Lung (tissue), 11 donors: ENCODE measurements at regions not wholly inside any gene's neighbourhood (a gene's known extent, or its start where the extent isn't known, plus 50 kb on each side); places are given as distances from the start of the nearest gene placed in this dataset.

Source experiments
- ATAC-seq: fragments of 200-7000 bp; cut with Tn5 transposase; one replicate; pipeline ENCODE4 v1.9.1; 2020; ENCODE audit warnings: moderate number of reproducible peaks; ENCODE audit not compliant: insufficient read depth, low FRiP score
- DNase-seq, 3 donors: peaks; one replicate each; pipeline ENCODE4 v3.0.0-alpha.2; 2013 to 2017
- H3K27ac ChIP-seq, 2 donors: one replicate each; pipeline ENCODE4 v1.5.1; 2013; ENCODE audit warnings: mild to moderate bottlenecking in 2 of 2, moderate library complexity in 2 of 2, control low read depth in 1 of 2, inconsistent platforms in 1 of 2, low read depth in 1 of 2, low read length in 1 of 2
- H3K27me3 ChIP-seq, 3 donors: one replicate each; pipeline ENCODE4 v1.5.1; 2013; ENCODE audit warnings: low read length in 2 of 3; ENCODE audit not compliant: control insufficient read depth in 3 of 3, insufficient read depth in 3 of 3
- H3K36me3 ChIP-seq, 4 donors: one replicate each; pipeline ENCODE4 v1.5.1; 2013; ENCODE audit warnings: low read length in 4 of 4, mild to moderate bottlenecking in 1 of 4, moderate library complexity in 1 of 4; ENCODE audit not compliant: control insufficient read depth in 4 of 4, insufficient read depth in 4 of 4
- H3K4me1 ChIP-seq, 5 donors: one replicate each; pipeline ENCODE4 v1.5.1; 2013; ENCODE audit warnings: low read length in 5 of 5, mild to moderate bottlenecking in 2 of 5, moderate library complexity in 1 of 5; ENCODE audit not compliant: control insufficient read depth in 5 of 5, insufficient read depth in 5 of 5
- H3K4me3 ChIP-seq: one replicate; pipeline ENCODE4 v1.5.1; 2013; ENCODE audit warnings: mild to moderate bottlenecking, control low read depth, moderate library complexity
- H3K9ac ChIP-seq, 2 donors: one replicate each; pipeline ENCODE4 v1.5.1; 2013; ENCODE audit warnings: low read length in 2 of 2, control low read depth in 1 of 2; ENCODE audit not compliant: insufficient read depth in 1 of 2
- H3K9me3 ChIP-seq, 4 donors: one replicate each; pipeline ENCODE4 v1.5.1; 2013; ENCODE audit warnings: low read length in 3 of 4, mild to moderate bottlenecking in 1 of 4, moderate library complexity in 1 of 4; ENCODE audit not compliant: control insufficient read depth in 4 of 4, insufficient read depth in 3 of 4
- WGBS, 2 donors: extraction: QIAGEN DNeasy Blood & Tissue Kit; methylation state at CpG; one replicate each; pipeline ENCODE4 v1.1.7; 2013; 5-methylcytosine and 5-hydroxymethylcytosine counted together
- TF ChIP-seq, protein P1 (sequence below): IDR thresholded peaks from 2 replicates; pipeline ENCODE4 v1.5.1; 2012; ENCODE audit warnings: mild to moderate bottlenecking; ENCODE audit errors: control extremely low read depth, extremely low read depth
- donor health status: control.
- donor health status: control.
- donor health status: Bipolar disorder and iron deficiency.
- donor health status: healthy.
- donor health status: DM: yes; HTN: yes; CAD: no.

GRCh38 chr10:69751214-69751613, 50.5 kb upstream of the COL13A1 start:
- DNase-seq (no peak), ATAC-seq (no peak)
- peaks cover 0 to 48% (median 25%) of the 10 kb centered on the region in 5 donors for H3K4me1 ChIP-seq
- no peak overlapping the region for H3K4me3 ChIP-seq
- H3K9me3 ChIP-seq: no peaks in the 10 kb centered on the region
- H3K9ac ChIP-seq: no peak overlapping the region
- H3K36me3 ChIP-seq: no peaks in the 10 kb centered on the region
- no peak overlapping the region for H3K27ac ChIP-seq
- WGBS, 2 donors: 37 to 68% methylated on average over 4 of the region's 4 CpGs
- TF ChIP-seq, protein P1, sequence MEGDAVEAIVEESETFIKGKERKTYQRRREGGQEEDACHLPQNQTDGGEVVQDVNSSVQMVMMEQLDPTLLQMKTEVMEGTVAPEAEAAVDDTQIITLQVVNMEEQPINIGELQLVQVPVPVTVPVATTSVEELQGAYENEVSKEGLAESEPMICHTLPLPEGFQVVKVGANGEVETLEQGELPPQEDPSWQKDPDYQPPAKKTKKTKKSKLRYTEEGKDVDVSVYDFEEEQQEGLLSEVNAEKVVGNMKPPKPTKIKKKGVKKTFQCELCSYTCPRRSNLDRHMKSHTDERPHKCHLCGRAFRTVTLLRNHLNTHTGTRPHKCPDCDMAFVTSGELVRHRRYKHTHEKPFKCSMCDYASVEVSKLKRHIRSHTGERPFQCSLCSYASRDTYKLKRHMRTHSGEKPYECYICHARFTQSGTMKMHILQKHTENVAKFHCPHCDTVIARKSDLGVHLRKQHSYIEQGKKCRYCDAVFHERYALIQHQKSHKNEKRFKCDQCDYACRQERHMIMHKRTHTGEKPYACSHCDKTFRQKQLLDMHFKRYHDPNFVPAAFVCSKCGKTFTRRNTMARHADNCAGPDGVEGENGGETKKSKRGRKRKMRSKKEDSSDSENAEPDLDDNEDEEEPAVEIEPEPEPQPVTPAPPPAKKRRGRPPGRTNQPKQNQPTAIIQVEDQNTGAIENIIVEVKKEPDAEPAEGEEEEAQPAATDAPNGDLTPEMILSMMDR: no peak
- no peaks in the 10 kb centered on the region for H3K27me3 ChIP-seq
